DOHH2 (cell line): ENCODE measurements at regions not wholly inside any gene's neighbourhood (a gene's known extent, or its start where the extent isn't known, plus 50 kb on each side); places are given as distances from the start of the nearest gene placed in this dataset.

Experiments
- H3F3A ChIP-seq: fragments of 200-600 bp; sonication (generic), shearing (Covaris generic); 2 replicates; pipeline ENCODE4 v1.6.0; 2016; ENCODE audit warnings: antibody characterized with exemption, mild to moderate bottlenecking; ENCODE audit not compliant: control insufficient read depth, insufficient read depth
- H3K27ac ChIP-seq: fragments of 200-600 bp; sonication (generic); 2 replicates; pipeline ENCODE4 v1.5.1; 2014; ENCODE audit warnings: low read depth, mild to moderate bottlenecking, low read length, moderate library complexity
- H3K27me3 ChIP-seq: fragments of 200-600 bp; sonication (generic); 2 replicates; pipeline ENCODE4 v1.6.1; 2014; ENCODE audit warnings: mild to moderate bottlenecking, low read length, mixed read lengths; ENCODE audit not compliant: control insufficient read depth
- H3K36me3 ChIP-seq: fragments of 200-600 bp; sonication (generic); 2 replicates; pipeline ENCODE4 v1.6.1; 2014; ENCODE audit warnings: mild to moderate bottlenecking, low read length, moderate library complexity, mixed read lengths; ENCODE audit not compliant: control insufficient read depth
- H3K4me1 ChIP-seq: fragments of 200-600 bp; sonication (generic); 2 replicates; pipeline ENCODE4 v1.6.1; 2014; ENCODE audit warnings: mild to moderate bottlenecking, low read length, mixed read lengths; ENCODE audit not compliant: control insufficient read depth
- H3K4me2 ChIP-seq: fragments of 200-600 bp; sonication (generic); 2 replicates; pipeline ENCODE4 v1.6.0; 2014; ENCODE audit warnings: mild to moderate bottlenecking, low read length, moderate library complexity
- H3K4me3 ChIP-seq: fragments of 200-600 bp; sonication (generic); 2 replicates; pipeline ENCODE4 v1.5.1; 2014; ENCODE audit warnings: mild to moderate bottlenecking, low read length, mixed read lengths
- H3K79me2 ChIP-seq: fragments of 200-600 bp; sonication (generic); 2 replicates; pipeline ENCODE4 v1.6.1; 2014; ENCODE audit warnings: mild to moderate bottlenecking, low read length, mixed read lengths; ENCODE audit not compliant: control insufficient read depth
- H3K9me2 ChIP-seq: fragments of 200-600 bp; sonication (generic); replicated peaks from 2 replicates; pipeline ENCODE4 v1.6.1; 2014; ENCODE audit warnings: mild to moderate bottlenecking, low read length, mixed read lengths; ENCODE audit not compliant: control insufficient read depth
- H3K9me3 ChIP-seq: fragments of 200-600 bp; sonication (generic); 2 replicates; pipeline ENCODE4 v1.6.1; 2014; ENCODE audit warnings: antibody characterized with exemption, low read length, mixed read lengths; ENCODE audit not compliant: control insufficient read depth, insufficient read depth
- H4K20me1 ChIP-seq: fragments of 200-600 bp; sonication (generic); 2 replicates; pipeline ENCODE4 v1.6.0; 2014; ENCODE audit warnings: low read depth, mild to moderate bottlenecking, antibody characterized with exemption, low read length, moderate library complexity; ENCODE audit not compliant: control insufficient read depth, insufficient read depth
- EZH2phosphoT487 ChIP-seq: fragments of 200-600 bp; sonication (generic); IDR thresholded peaks from 2 replicates; pipeline ENCODE4 v1.6.1; 2017; ENCODE audit warnings: borderline replicate concordance, mild to moderate bottlenecking, antibody characterized with exemption, low read length, moderate library complexity, mixed read lengths
- TF ChIP-seq, protein P1 (sequence below): fragments of 200-600 bp; sonication (generic); IDR thresholded peaks from one replicate; pipeline ENCODE4 v1.5.1; 2014; ENCODE audit warnings: antibody characterized with exemption, mild to moderate bottlenecking, low read depth, low read length; ENCODE audit not compliant: poor library complexity, severe bottlenecking

DNA sequence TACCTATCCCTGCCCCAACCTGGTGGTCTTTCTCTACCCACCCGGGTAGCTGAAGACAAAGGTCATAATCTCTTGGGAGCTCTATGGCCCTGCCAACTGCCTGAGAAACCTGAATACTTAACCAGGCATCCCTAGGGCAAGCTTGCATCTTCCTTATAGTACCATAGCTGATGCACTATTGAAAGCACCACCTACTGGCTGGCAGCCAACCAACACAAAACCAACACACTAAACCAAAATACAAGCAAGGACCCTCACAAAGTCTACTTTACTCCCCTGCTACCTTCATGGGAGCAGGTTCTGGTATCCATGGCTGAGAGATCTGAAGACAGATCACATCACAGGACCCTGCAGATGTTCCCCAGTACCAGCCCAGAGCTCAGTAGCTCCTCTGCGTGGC lies 171.8 kb upstream of the TAS2R1 start:
- Histone ChIP-seq H4K20me1 (no peaks in the 10 kb centered on the region), H3K4me1 (no peaks in the 10 kb centered on the region), H3K4me3 (no peak overlapping the region), H3K27me3 (no peaks in the 10 kb centered on the region), H3F3A (no peaks in the 10 kb centered on the region), H3K27ac (no peak overlapping the region), H3K36me3 (no peaks in the 10 kb centered on the region), H3K9me2 (no peaks in the 10 kb centered on the region), H3K9me3 (no peaks in the 10 kb centered on the region), H3K79me2 (no peaks in the 10 kb centered on the region), H3K4me2 (no peak overlapping the region)
- TF ChIP-seq, protein P1, sequence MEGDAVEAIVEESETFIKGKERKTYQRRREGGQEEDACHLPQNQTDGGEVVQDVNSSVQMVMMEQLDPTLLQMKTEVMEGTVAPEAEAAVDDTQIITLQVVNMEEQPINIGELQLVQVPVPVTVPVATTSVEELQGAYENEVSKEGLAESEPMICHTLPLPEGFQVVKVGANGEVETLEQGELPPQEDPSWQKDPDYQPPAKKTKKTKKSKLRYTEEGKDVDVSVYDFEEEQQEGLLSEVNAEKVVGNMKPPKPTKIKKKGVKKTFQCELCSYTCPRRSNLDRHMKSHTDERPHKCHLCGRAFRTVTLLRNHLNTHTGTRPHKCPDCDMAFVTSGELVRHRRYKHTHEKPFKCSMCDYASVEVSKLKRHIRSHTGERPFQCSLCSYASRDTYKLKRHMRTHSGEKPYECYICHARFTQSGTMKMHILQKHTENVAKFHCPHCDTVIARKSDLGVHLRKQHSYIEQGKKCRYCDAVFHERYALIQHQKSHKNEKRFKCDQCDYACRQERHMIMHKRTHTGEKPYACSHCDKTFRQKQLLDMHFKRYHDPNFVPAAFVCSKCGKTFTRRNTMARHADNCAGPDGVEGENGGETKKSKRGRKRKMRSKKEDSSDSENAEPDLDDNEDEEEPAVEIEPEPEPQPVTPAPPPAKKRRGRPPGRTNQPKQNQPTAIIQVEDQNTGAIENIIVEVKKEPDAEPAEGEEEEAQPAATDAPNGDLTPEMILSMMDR, result no peak
- TF ChIP-seq EZH2phosphoT487, result no peak

DNA sequence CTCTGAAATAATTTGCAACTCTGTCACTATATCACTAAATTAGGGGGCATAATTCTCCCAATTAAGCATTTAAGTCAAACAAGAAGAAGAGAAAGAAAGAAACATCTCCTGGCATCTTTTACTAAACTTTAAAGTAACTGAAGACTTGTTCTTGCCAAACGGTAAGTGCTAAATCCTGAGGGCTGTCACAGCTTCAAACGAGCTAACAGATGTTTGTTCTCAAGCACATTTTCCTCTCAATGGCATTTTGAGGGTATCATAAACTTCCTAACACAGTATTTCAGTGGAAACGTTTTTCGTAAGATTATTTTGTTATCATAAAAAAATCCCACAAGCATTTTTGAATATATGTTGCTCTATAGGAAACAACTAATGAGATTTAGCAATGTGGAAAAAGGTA lies 169.5 kb upstream of the TAS2R1 start:
- Histone ChIP-seq H3K4me2 (no peak overlapping the region), H4K20me1 (no peaks in the 10 kb centered on the region), H3K9me3 (no peaks in the 10 kb centered on the region), H3K27me3 (no peaks in the 10 kb centered on the region), H3F3A (no peaks in the 10 kb centered on the region), H3K4me3 (no peak overlapping the region), H3K4me1 (no peaks in the 10 kb centered on the region), H3K9me2 (no peaks in the 10 kb centered on the region), H3K79me2 (no peaks in the 10 kb centered on the region), H3K27ac (no peak overlapping the region), H3K36me3 (no peaks in the 10 kb centered on the region)
- TF ChIP-seq, protein P1, result no peak
- TF ChIP-seq EZH2phosphoT487, result no peak

DNA sequence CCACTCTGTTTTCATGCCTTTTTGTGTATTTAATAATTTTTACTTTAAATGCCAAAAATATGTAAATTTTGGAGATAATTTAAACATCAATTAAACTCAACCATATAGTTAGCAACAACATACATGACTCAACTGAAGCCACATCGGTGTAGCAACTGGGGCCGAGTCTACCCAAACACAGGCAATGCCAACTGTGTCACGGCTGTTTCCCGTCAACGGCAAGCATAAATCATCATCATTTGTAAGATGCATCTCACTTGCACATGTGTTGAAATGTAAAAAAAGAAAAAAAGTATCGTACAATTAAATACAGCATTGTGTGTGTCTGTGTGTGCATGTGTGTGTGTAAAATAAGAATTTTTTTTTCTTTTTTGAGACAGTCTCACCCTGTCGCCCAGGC lies 160.1 kb upstream of the TAS2R1 start:
- no peak overlapping the region for H3K27ac ChIP-seq
- H3F3A ChIP-seq, result no peaks in the 10 kb centered on the region
- no peaks in the 10 kb centered on the region for H3K9me2 ChIP-seq
- H3K79me2 ChIP-seq, result no peaks in the 10 kb centered on the region
- TF ChIP-seq EZH2phosphoT487, result no peak
- TF ChIP-seq, protein P1, result no peak
- no peaks in the 10 kb centered on the region for H3K36me3 ChIP-seq
- H3K4me1 ChIP-seq, result no peaks in the 10 kb centered on the region
- H3K27me3 ChIP-seq, result no peaks in the 10 kb centered on the region
- no peaks in the 10 kb centered on the region for H3K9me3 ChIP-seq
- no peak overlapping the region for H3K4me2 ChIP-seq
- H3K4me3 ChIP-seq, result no peak overlapping the region
- no peaks in the 10 kb centered on the region for H4K20me1 ChIP-seq

DNA sequence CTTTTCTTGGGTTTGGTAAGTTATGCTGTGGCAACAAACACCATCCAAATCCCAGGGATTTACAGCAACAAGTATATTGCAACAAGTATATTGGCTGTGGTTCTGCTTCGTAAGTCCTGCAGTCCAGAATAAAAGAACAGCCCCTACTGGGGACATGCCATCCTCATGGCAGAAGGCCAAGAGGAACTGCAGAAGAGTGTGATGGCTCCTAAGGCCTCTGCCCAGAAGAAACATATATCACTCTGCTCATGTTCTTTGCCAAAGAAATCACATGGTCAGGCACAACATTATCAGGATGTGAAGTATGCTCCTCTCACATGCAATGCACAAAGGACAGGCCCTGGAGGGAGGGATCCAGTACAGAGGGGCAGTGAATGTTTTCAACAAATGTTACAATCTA lies 159.6 kb upstream of the TAS2R1 start:
- no peaks in the 10 kb centered on the region for H4K20me1 ChIP-seq
- H3K4me2 ChIP-seq, result no peak overlapping the region
- H3K27me3 ChIP-seq, result no peaks in the 10 kb centered on the region
- no peak overlapping the region for H3K27ac ChIP-seq
- no peak overlapping the region for H3K4me3 ChIP-seq
- no peaks in the 10 kb centered on the region for H3K36me3 ChIP-seq
- no peaks in the 10 kb centered on the region for H3K4me1 ChIP-seq
- no peaks in the 10 kb centered on the region for H3K9me2 ChIP-seq
- no peaks in the 10 kb centered on the region for H3K9me3 ChIP-seq
- no peaks in the 10 kb centered on the region for H3F3A ChIP-seq
- TF ChIP-seq EZH2phosphoT487, result no peak
- TF ChIP-seq, protein P1, result no peak
- H3K79me2 ChIP-seq, result no peaks in the 10 kb centered on the region
